Cardiac fibroblast (primary cell): ENCODE measurements at regions not wholly inside any gene's neighbourhood (a gene's known extent, or its start where the extent isn't known, plus 50 kb on each side); places are given as distances from the start of the nearest gene placed in this dataset.

Experiments
- DNase-seq, 2 donors: peaks; one replicate each; pipeline versions ENCODE4 v3.0.0 to v3.0.0-alpha.2; 2010; ENCODE audit warnings: low read depth in 2 of 2
- H3K4me3 ChIP-seq, 2 donors: replicated peaks in 1 of 2; 1 replicate in 1 of 2; 2 replicates in 1 of 2; pipeline ENCODE4 v1.5.1; 2011; ENCODE audit warnings: low read depth in 2 of 2, low read length in 2 of 2, mild to moderate bottlenecking in 2 of 2, moderate library complexity in 1 of 2
- CTCF ChIP-seq: IDR thresholded peaks from one replicate; pipeline ENCODE4 v1.5.1; 2011; ENCODE audit warnings: low read depth, mild to moderate bottlenecking, low read length, inconsistent platforms

- TF ChIP-seq CTCF: no peak
- no peak for DNase-seq
- H3K4me3 ChIP-seq: no peak overlapping the region
Observed at GRCh38 chr4:170425521-170426143, 335.9 kb upstream of the AADAT start.

- DNase-seq: no peak
- TF ChIP-seq CTCF: no peak
- no peak overlapping the region for H3K4me3 ChIP-seq
Observed at GRCh38 chr4:170425040-170425439, 335.3 kb upstream of the AADAT start.

- no peak overlapping the region for H3K4me3 ChIP-seq
- peak; percentile 7 to 79 for DNase-seq
- no peak for TF ChIP-seq CTCF
Observed at GRCh38 chr4:170423137-170423536, 333.4 kb upstream of the AADAT start.

- no peak for TF ChIP-seq CTCF
- DNase-seq: peak; percentile 15 to 31
- H3K4me3 ChIP-seq: no peak overlapping the region
Observed at GRCh38 chr4:170420255-170420693, 330.5 kb upstream of the AADAT start.

GRCh38 chr4:170414961-170415360, 325.2 kb upstream of the AADAT start:
- no peak for TF ChIP-seq CTCF
- no peak for DNase-seq
- H3K4me3 ChIP-seq: no peak overlapping the region

GRCh38 chr4:170414360-170414759, 324.6 kb upstream of the AADAT start:
- no peak for DNase-seq
- TF ChIP-seq CTCF: no peak
- no peak overlapping the region for H3K4me3 ChIP-seq

GRCh38 chr4:170413951-170414350, 324.2 kb upstream of the AADAT start:
- TF ChIP-seq CTCF: no peak
- DNase-seq: no peak
- H3K4me3 ChIP-seq: no peak overlapping the region
